ENCODE measurements at regions not wholly inside any gene's neighbourhood (a gene's known extent, or its start where the extent isn't known, plus 50 kb on each side); places are given as distances from the start of the nearest gene placed in this dataset.
"Not testable (repeated sequence)": the region's sequence is repeated elsewhere in the genome, so short reads cannot be mapped to it uniquely, and the experiment has no call there.

DNA sequence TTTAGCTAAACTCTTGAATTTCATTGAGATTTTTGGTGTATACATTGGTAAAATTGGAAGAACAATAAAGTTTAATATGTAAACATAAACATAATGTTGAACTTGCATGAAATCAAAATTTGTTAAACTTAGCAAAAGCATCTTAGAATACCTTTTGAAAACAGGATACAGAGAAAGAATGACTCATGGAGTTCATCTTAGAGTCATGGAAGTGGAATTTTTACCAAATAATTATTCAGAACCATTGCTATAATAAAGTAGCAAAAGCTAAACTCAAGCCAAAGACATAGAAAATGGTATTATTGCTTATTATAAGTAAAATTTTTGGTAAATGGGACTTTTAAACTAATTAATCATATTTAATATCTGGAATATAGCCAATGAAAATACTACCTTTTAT is 841.6 kb upstream of the SLC39A10 start:
- H3K4me3 ChIP-seq: no peak overlapping the region
- H3K27ac ChIP-seq: no peak overlapping the region
- H3K36me3 ChIP-seq: no peaks in the 10 kb centered on the region
- H3K9me3 ChIP-seq: no peaks in the 10 kb centered on the region
- H3K27me3 ChIP-seq (replicated peaks; ENCODE audit: insufficient read depth): no peaks in the 10 kb centered on the region
- no peak for DNase-seq (ENCODE audit: low spot score)
- ATAC-seq (ENCODE audit: insufficient number of reproducible peaks, low FRiP score, low read depth): no peak
- H3K4me1 ChIP-seq (ENCODE audit: control insufficient read depth in 1 of 2, low read depth in 2 of 2): no peaks in the 10 kb centered on the region
- TF ChIP-seq, protein P1, sequence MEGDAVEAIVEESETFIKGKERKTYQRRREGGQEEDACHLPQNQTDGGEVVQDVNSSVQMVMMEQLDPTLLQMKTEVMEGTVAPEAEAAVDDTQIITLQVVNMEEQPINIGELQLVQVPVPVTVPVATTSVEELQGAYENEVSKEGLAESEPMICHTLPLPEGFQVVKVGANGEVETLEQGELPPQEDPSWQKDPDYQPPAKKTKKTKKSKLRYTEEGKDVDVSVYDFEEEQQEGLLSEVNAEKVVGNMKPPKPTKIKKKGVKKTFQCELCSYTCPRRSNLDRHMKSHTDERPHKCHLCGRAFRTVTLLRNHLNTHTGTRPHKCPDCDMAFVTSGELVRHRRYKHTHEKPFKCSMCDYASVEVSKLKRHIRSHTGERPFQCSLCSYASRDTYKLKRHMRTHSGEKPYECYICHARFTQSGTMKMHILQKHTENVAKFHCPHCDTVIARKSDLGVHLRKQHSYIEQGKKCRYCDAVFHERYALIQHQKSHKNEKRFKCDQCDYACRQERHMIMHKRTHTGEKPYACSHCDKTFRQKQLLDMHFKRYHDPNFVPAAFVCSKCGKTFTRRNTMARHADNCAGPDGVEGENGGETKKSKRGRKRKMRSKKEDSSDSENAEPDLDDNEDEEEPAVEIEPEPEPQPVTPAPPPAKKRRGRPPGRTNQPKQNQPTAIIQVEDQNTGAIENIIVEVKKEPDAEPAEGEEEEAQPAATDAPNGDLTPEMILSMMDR (IDR thresholded peaks at IDR 0.05): no peak

DNA sequence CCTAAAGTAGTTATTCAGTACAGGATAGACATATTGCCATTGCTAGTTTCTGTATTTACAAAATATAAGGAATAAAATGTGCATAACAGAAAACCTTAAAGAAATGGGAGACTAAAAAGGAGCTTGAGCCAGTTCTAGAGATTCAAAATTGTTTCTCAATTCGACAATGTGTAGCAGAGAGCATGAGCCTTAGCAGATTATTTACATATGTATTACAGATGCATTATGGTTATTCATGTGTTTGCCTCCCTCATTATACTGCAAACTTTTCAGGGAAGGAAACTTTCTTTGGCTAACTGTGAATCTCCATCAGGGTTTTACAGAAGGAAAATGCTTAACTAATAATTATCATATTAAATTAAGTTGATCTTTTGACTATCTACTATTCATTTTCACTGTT is 854.4 kb upstream of the SLC39A10 start:
- no peak overlapping the region for H3K4me3 ChIP-seq
- no peaks in the 10 kb centered on the region for H3K4me1 ChIP-seq (ENCODE audit: control insufficient read depth in 1 of 2, low read depth in 2 of 2)
- DNase-seq (ENCODE audit: low spot score) (no peak), ATAC-seq (ENCODE audit: insufficient number of reproducible peaks, low FRiP score, low read depth) (no peak)
- TF ChIP-seq, protein P1 (IDR thresholded peaks at IDR 0.05): no peak
- no peak overlapping the region for H3K27ac ChIP-seq
- no peaks in the 10 kb centered on the region for H3K36me3 ChIP-seq
- no peaks in the 10 kb centered on the region for H3K27me3 ChIP-seq (replicated peaks; ENCODE audit: insufficient read depth)
- no peaks in the 10 kb centered on the region for H3K9me3 ChIP-seq

DNA sequence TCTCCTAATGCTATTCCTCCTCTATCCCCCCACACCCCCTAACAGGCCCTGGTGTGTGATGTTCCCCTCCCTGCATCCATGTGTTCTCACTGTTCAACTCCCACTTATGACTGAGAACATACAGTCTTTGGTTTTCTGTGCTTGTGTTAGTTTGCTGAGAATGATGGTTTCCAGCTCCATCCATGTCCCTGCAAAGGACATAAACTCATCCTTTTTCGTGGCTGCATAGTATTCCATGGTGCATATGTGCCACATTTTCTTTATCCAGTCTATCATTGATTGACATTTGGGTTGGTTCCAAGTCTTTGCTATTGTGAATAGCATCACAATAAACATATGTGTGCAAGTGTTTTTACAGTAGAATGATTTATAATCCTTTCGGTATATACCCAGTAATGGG is 870.0 kb upstream of the SLC39A10 start:
- H3K27me3 ChIP-seq (replicated peaks; ENCODE audit: insufficient read depth); H3K4me3 ChIP-seq; H3K27ac ChIP-seq; H3K9me3 ChIP-seq; ATAC-seq (ENCODE audit: insufficient number of reproducible peaks, low FRiP score, low read depth); DNase-seq (ENCODE audit: low spot score); H3K36me3 ChIP-seq; H3K4me1 ChIP-seq (ENCODE audit: control insufficient read depth in 1 of 2, low read depth in 2 of 2): not testable (repeated sequence)

DNA sequence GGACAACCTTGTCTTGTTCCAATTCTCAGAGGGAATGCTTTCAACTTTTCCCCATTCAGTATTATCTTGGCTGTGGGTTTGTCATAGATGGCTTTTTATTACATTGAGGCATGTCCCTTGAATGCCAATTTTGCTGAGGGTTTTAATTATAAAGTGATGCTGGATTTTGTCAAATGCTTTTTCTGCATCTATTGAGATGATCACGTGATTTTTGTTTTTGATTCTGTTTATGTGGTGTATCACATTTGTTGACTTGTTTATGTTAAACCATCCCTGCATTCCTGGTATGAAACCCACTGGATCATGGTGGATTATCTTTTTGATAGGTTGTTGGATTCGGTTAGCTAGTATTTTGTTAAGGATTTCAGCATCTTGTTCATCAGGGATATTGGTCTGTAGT is 885.6 kb upstream of the SLC39A10 start:
- H3K4me3 ChIP-seq; DNase-seq (ENCODE audit: low spot score); H3K27ac ChIP-seq; H3K4me1 ChIP-seq (ENCODE audit: control insufficient read depth in 1 of 2, low read depth in 2 of 2); H3K27me3 ChIP-seq (replicated peaks; ENCODE audit: insufficient read depth); H3K9me3 ChIP-seq; ATAC-seq (ENCODE audit: insufficient number of reproducible peaks, low FRiP score, low read depth); H3K36me3 ChIP-seq: not testable (repeated sequence)

DNA sequence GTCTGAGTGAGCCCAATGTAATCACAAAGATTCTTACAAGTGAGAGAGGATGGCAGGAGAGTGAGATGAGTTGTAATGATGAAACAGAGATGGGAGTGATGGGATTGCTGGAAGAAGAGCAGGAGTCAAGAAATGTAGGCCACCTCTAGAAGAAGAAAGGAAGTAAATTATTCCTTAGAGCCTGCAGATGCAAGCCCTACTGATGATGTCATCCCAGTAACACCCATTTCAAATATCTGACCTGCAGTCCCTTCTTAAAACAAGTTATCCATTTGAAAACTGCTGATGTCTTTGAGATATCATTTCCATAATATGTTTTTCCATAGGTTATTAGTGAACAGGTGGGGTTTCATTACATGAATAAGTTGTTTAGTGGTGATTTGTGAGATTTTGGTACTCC is 888.0 kb upstream of the SLC39A10 start:
- TF ChIP-seq, protein P1 (IDR thresholded peaks at IDR 0.05): no peak
- Histone ChIP-seq H3K9me3 (no peaks in the 10 kb centered on the region), H3K27ac (no peak overlapping the region), H3K36me3 (no peaks in the 10 kb centered on the region), H3K27me3 (replicated peaks; ENCODE audit: insufficient read depth) (no peaks in the 10 kb centered on the region), H3K4me3 (no peak overlapping the region), H3K4me1 (ENCODE audit: control insufficient read depth in 1 of 2, low read depth in 2 of 2) (no peaks in the 10 kb centered on the region)
- ATAC-seq (ENCODE audit: insufficient number of reproducible peaks, low FRiP score, low read depth) (no peak), DNase-seq (ENCODE audit: low spot score) (no peak)

DNA sequence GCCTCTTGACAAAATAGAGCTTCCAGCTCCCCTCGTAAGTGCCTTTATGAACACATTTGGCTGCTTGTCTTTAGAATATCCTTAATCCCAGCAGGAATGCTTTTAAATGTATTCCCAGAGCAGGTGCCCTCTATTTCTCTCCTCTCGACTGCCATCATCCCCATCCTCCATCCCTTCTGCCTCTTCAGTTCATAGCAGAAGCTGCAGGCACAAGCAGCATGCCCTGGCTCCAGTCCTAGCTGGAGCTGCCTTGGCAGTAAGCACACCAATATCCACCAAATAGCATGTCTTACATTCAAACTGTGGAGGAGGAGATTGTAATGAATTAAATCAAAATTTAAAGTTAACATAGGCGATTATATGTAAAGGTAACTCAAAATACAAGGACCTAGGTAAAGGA is 891.3 kb upstream of the SLC39A10 start:
- Histone ChIP-seq H3K4me3 (no peak overlapping the region), H3K36me3 (no peaks in the 10 kb centered on the region), H3K4me1 (ENCODE audit: control insufficient read depth in 1 of 2, low read depth in 2 of 2) (no peaks in the 10 kb centered on the region), H3K9me3 (no peaks in the 10 kb centered on the region), H3K27me3 (replicated peaks; ENCODE audit: insufficient read depth) (no peaks in the 10 kb centered on the region), H3K27ac (no peak overlapping the region)
- ATAC-seq (ENCODE audit: insufficient number of reproducible peaks, low FRiP score, low read depth) (no peak), DNase-seq (ENCODE audit: low spot score) (no peak)
- TF ChIP-seq, protein P1 (IDR thresholded peaks at IDR 0.05): no peak

All from thoracic aorta (tissue), 2 donors.